K562 (cell line): ENCODE measurements at regions not wholly inside any gene's neighbourhood (a gene's known extent, or its start where the extent isn't known, plus 50 kb on each side); places are given as distances from the start of the nearest gene placed in this dataset.
A peak's percentile ranks its signal among the peaks of the same experiment; 100 is the strongest.

ENCODE experiments used
- ATAC-seq: fragments of 200-7000 bp; cut with Tn5 transposase; 3 replicates; pipeline ENCODE4 v1.9.1; 2020; ENCODE audit warnings: moderate library complexity
- BruUV-seq: library from RNA; stranded (reverse); fragments of 400-500 nt; replicated peaks from 2 replicates; lab custom pipeline; 2021; lab: Mats Ljungman, UMichigan
- CTCF ChIA-PET: fragments of 300-600 bp; formaldehyde crosslinking; extraction: SDS; loops from one replicate; lab custom pipeline; 2021; ENCODE audit warnings: low intra/inter-chr PET ratio; lab: Yijun Ruan, JAX
- POLR2A ChIA-PET: fragments of 300-600, 350-650 bp; sonication (Branson Sonifier 250); formaldehyde crosslinking; extraction: SDS; loops from one replicate; lab custom pipeline; 2021; ENCODE audit warnings: antibody characterized with exemption, inconsistent platforms; lab: Yijun Ruan, JAX
- DNase-seq, 4 experiments: peaks; one replicate each; pipeline versions ENCODE4 v3.0.0 to v3.0.0-alpha.2; 2011 to 2018; ENCODE audit warnings: low spot score in 3 of 4, mixed read lengths in 3 of 4; ENCODE audit errors: extremely low read depth in 1 of 4
- FAIRE-seq: peaks from 2 replicates; lab custom pipeline; 2011; peaks lifted over from hg19 to GRCh38; lab: Jason Lieb, UNC
- H2AFZ ChIP-seq: 2 replicates; pipeline ENCODE4 v1.6.0; 2011; ENCODE audit warnings: low read depth, low read length, control low read depth, inconsistent platforms
- H3K27ac ChIP-seq: fragments of 200-600 bp; 3 replicates; pipeline ENCODE4 v1.8.0; 2011; ENCODE audit warnings: low read depth, mild to moderate bottlenecking, control low read depth, inconsistent platforms, low read length, moderate library complexity, mixed read lengths; ENCODE audit errors: extremely low read depth
- H3K27me3 ChIP-seq, 2 experiments: fragments of 300-600 bp in 1 of 2; 2 replicates in 1 of 2; 3 replicates in 1 of 2; pipeline versions ENCODE4 v1.6.0 to v1.8.0; 2011; ENCODE audit warnings: inconsistent platforms in 2 of 2, low read length in 2 of 2, mild to moderate bottlenecking in 1 of 2, mixed read lengths in 1 of 2, moderate library complexity in 1 of 2; ENCODE audit not compliant: control insufficient read depth in 2 of 2, insufficient read depth in 2 of 2
- H3K36me3 ChIP-seq: fragments of 300-600 bp; 3 replicates; pipeline ENCODE4 v1.8.0; 2011; ENCODE audit warnings: mild to moderate bottlenecking, low read length, inconsistent platforms; ENCODE audit not compliant: control insufficient read depth, insufficient read depth
- H3K4me1 ChIP-seq, 2 experiments: fragments of 200-600 bp in 1 of 2; replicated peaks in 1 of 2; 2 replicates in 1 of 2; 3 replicates in 1 of 2; pipeline versions ENCODE4 v1.5.1 to v1.8.0; 2011; ENCODE audit warnings: inconsistent platforms in 2 of 2, low read length in 2 of 2, mild to moderate bottlenecking in 1 of 2, mixed read lengths in 1 of 2, moderate library complexity in 1 of 2; ENCODE audit not compliant: control insufficient read depth in 2 of 2, insufficient read depth in 2 of 2
- H3K4me2 ChIP-seq: 2 replicates; pipeline ENCODE4 v1.6.1; 2011; ENCODE audit warnings: low read length, control low read depth, inconsistent platforms, mixed read lengths; ENCODE audit not compliant: insufficient read depth
- H3K4me3 ChIP-seq: fragments of 200-600 bp; sonication (generic), shearing (Covaris generic); 2 replicates; pipeline ENCODE4 v1.5.1; 2016; ENCODE audit warnings: control low read depth, inconsistent platforms
- H3K79me2 ChIP-seq: fragments of 200-600 bp; 3 replicates; pipeline ENCODE4 v1.8.0; 2011; ENCODE audit warnings: low read length, inconsistent platforms; ENCODE audit not compliant: control insufficient read depth, insufficient read depth
- H3K9ac ChIP-seq, 2 experiments: 2 replicates each; pipeline versions ENCODE4 v1.6.0 to v1.6.1; 2011; ENCODE audit warnings: low read depth in 2 of 2, low read length in 2 of 2, control low read depth in 1 of 2, inconsistent platforms in 1 of 2, mild to moderate bottlenecking in 1 of 2, mixed read lengths in 1 of 2; ENCODE audit not compliant: insufficient read depth in 1 of 2
- H3K9me1 ChIP-seq: one replicate; pipeline ENCODE4 v1.6.0; 2011; ENCODE audit warnings: inconsistent platforms, mild to moderate bottlenecking, low read length, moderate library complexity; ENCODE audit not compliant: control insufficient read depth, insufficient read depth
- H3K9me3 ChIP-seq: replicated peaks from 2 replicates; pipeline ENCODE4 v1.5.1; 2011; ENCODE audit warnings: low read depth, low read length, inconsistent platforms; ENCODE audit not compliant: control insufficient read depth, insufficient read depth
- H4K20me1 ChIP-seq: replicated peaks from 2 replicates; pipeline ENCODE4 v1.6.1; 2011; ENCODE audit warnings: low read length, inconsistent platforms, mixed read lengths; ENCODE audit not compliant: control insufficient read depth, insufficient read depth
- BRD4 ChIP-seq: fragments of 200-600 bp; sonication (generic); IDR thresholded peaks from 2 replicates; pipeline ENCODE4 v1.6.1; 2017; ENCODE audit warnings: inconsistent platforms
- BRD9 ChIP-seq: fragments of 450-650 bp; IDR thresholded peaks from 2 replicates; pipeline ENCODE4 v1.6.1; 2018; ENCODE audit warnings: low read depth; ENCODE audit not compliant: partially characterized antibody
- ETS2 ChIP-seq: IDR thresholded peaks from 2 replicates; pipeline ENCODE4 v1.6.1; 2016; ENCODE audit warnings: borderline replicate concordance, missing genetic modification characterization, mild to moderate bottlenecking, moderate library complexity, missing compliant biosample characterization; ENCODE audit not compliant: poor library complexity, severe bottlenecking
- RBM25 ChIP-seq: fragments of 200-400 bp; formaldehyde crosslinking; IDR thresholded peaks from 2 replicates; pipeline ENCODE4 v1.6.1; 2018; ENCODE audit warnings: low read length, low read depth, moderate library complexity; ENCODE audit not compliant: severe bottlenecking
- RNF2 ChIP-seq: sonication (generic); IDR thresholded peaks from 2 replicates; pipeline ENCODE4 v1.6.1; 2016
- SMAD2 ChIP-seq: fragments of 150-350 bp; IDR thresholded peaks from 2 replicates; pipeline ENCODE4 v1.6.1; 2014; ENCODE audit warnings: low read depth, mild to moderate bottlenecking, low read length
- SMARCA5 ChIP-seq: fragments of 450-650 bp; IDR thresholded peaks from 2 replicates; pipeline ENCODE4 v1.6.1; 2016
- SRSF7 ChIP-seq: fragments of 200-400 bp; formaldehyde crosslinking; optimal IDR thresholded peaks from 2 replicates; pipeline ENCODE3; 2017; ENCODE audit warnings: mild to moderate bottlenecking, low read depth, low read length
- ZNF232 ChIP-seq: sonication (generic); formaldehyde crosslinking; IDR thresholded peaks from 2 replicates; pipeline ENCODE4 v1.8.0; 2022; ENCODE audit warnings: mild to moderate bottlenecking, missing genetic modification reagents
- ZNF318 ChIP-seq, 2 experiments: fragments of 450-650 bp; IDR thresholded peaks; 2 replicates each; pipeline ENCODE4 v1.6.1; 2016; ENCODE audit warnings: mild to moderate bottlenecking in 2 of 2, borderline replicate concordance in 1 of 2, low read depth in 1 of 2, moderate library complexity in 1 of 2
- WGBS: fragments of 100-300 bp; shearing (Covaris generic); methylation state at CpG from one replicate; pipeline ENCODE4 v1.1.6; 2016; ENCODE audit warnings: low coverage, mixed read lengths; ENCODE audit not compliant: insufficient coverage; ENCODE audit errors: missing lambda C conversion rate; 5-methylcytosine and 5-hydroxymethylcytosine counted together
- in situ Hi-C: fragments of 300-500 bp; cut with MboI; formaldehyde crosslinking; loops from 4 replicates; pipeline ENCODE4 v1.15.0; 2018; ENCODE audit warnings: inconsistent platforms, mixed read lengths
- intact Hi-C: fragments of 100-400 bp; cut with micrococcal nuclease; formaldehyde crosslinking; loops from 2 replicates; pipeline ENCODE4 v1.14.2; 2022

GRCh38 chr13:24027494-24027893 lies 130.2 kb upstream of the C1QTNF9B start:
- POLR2A ChIA-PET, result no interaction called here
- TF ChIP-seq RBM25, result peak; percentile 74
- TF ChIP-seq ZNF232 (CRISPR knock-in tag), result no peak
- TF ChIP-seq BRD9, result no peak
- BruUV-seq, result no TSS peak
- Histone ChIP-seq H4K20me1 (no peaks in the 10 kb centered on the region), H3K79me2 (no peaks in the 10 kb centered on the region), H3K27me3 (no peaks in the 10 kb centered on the region), H3K4me2 (no peak overlapping the region), H3K4me3 (no peak overlapping the region), H3K4me1 (no peaks in the 10 kb centered on the region), H2AFZ (no peak overlapping the region), H3K27ac (no peak overlapping the region), H3K36me3 (no peaks in the 10 kb centered on the region), H3K9ac (no peak overlapping the region), H3K9me1 (no peaks in the 10 kb centered on the region), H3K9me3 (no peaks in the 10 kb centered on the region)
- 0% methylated on average over 4 of the region's 4 CpGs for WGBS
- no peak for DNase-seq
- no peak for FAIRE-seq
- CTCF ChIA-PET, result no interaction called here
- no peak for ATAC-seq
- intact Hi-C loops (no loop called here), in situ Hi-C loops (no loop called here)

- WGBS, result 0% methylated on average over 2 of the region's 2 CpGs
- Histone ChIP-seq H3K36me3 (no peaks in the 10 kb centered on the region), H3K4me2 (no peak overlapping the region), H3K27ac (no peak overlapping the region), H3K27me3 (no peaks in the 10 kb centered on the region; a peak in 1 of 5 replicates), H2AFZ (no peak overlapping the region), H3K9me3 (no peaks in the 10 kb centered on the region), H3K4me1 (no peaks in the 10 kb centered on the region), H3K9me1 (no peaks in the 10 kb centered on the region), H3K4me3 (no peak overlapping the region), H3K9ac (no peak overlapping the region), H4K20me1 (no peaks in the 10 kb centered on the region), H3K79me2 (no peaks in the 10 kb centered on the region)
- intact Hi-C loops, result no loop called here
- in situ Hi-C loops, result no loop called here
- CTCF ChIA-PET, result no interaction called here
- POLR2A ChIA-PET, result interaction anchor here (1.2 kb wide), 1 partner anchor 10 kb away, joined by 3 read pairs; no protein-coding TSS in a partner anchor
- BruUV-seq, result no TSS peak
- no peak for DNase-seq
- no peak for ATAC-seq
- no peak for FAIRE-seq
- TF ChIP-seq BRD4, result no peak
- no peak for TF ChIP-seq SMARCA5
- no peak for TF ChIP-seq RNF2
- no peak for TF ChIP-seq ZNF318 (IDR thresholded peaks at IDR 0.05; ENCODE audit: borderline replicate concordance in 1 of 2, low read depth in 1 of 2)
- no peak for TF ChIP-seq ETS2
- no peak for TF ChIP-seq SRSF7
- no peak for TF ChIP-seq SMAD2
Measured at GRCh38 chr13:24032252-24032651, 128.3 kb upstream of the SPATA13 start.
